ENCODE measurements at regions not wholly inside any gene's neighbourhood (a gene's known extent, or its start where the extent isn't known, plus 50 kb on each side); places are given as distances from the start of the nearest gene placed in this dataset.
"Not testable (repeated sequence)": the region's sequence is repeated elsewhere in the genome, so short reads cannot be mapped to it uniquely, and the experiment has no call there.

DNA sequence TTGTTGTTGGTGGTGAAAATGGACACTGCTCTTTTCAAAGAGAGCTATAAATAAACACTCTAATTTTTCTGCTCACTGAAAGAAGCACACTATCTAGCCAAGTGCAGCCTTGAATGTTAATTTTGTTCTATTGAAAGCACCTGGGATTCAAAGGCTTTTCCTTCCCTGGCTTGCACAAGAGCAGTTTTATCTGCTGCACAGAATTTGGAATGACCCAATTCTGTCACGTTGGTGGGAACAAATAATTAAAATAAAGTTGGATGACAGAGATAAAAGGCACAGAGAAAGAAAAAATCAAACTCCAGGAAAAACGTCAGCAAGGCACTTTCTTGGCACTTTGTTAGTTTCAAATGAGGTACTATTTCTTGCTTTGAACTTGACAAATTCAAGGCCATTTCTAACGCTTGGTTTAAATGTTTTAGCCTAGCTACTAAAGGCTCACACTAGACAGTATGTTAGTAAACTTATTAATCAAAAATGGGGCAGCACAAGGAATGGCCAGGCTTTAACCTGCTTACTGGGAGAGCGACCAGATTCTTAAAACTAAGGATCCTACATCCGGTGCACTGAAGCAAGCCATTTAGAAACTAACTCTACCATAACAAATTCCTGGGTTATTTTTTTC lies 145.5 kb upstream of the ARG1 start:
- no peak for DNase-seq (ENCODE audit: low read depth, low spot score)

DNA sequence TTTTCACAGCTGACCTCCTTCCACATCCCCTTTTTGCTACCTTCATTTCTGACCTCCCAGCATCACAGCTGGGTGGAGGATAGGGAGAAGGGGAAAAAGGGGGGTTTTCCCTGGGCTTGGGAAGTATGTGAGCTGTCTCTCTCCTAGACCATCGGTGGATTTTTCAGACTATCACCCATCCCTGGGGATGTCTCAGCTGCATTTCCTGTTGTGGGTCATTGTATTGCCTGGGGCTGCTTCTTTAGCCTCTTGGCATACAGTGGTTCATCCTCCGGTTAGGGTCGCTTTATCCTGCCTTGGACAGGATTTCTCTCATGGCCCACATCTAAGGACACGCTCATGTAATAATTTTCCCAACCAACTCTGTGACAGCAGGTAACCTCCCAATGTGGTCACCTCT lies 142.5 kb upstream of the ARG1 start:
- no peak for DNase-seq (ENCODE audit: low read depth, low spot score)

DNA sequence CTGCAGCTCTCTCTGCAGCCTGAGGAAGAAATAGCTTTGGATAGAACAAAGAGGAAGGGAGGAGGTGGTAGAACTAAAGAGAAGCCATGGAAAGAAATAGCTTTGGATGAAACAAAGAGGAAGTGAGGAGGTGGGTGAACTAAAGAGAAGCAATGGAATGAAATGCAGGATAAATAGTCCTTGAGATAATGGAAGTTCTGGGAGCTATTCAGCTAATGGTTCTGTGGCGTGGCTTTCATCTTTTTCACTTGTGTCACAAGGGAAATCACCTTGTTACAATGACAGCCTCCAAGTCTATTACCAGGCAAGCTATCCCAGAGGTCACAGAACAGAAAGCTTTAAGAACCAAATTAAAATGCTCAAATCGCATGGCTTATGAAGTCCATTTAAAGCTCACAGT lies 141.3 kb upstream of the ARG1 start:
- no peak for DNase-seq (ENCODE audit: low read depth, low spot score)

DNA sequence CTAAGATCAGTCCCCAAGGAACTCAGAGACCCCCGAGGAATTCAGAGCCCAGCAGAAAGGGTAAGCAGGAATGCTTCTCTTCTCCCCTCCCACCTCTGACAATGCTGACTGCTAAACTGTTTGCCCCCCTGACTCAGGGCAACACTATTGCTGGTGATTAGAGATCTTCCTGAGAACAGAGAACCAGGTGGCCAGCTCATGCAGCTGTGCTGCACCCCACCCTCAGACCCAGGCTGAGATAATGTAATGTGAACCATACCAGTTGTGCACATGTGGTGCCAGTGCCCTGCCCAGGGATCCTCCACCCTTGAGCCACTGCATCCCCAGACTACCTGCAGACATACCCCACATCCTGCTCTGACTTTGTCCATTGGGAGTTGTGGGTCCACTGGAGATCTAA lies 139.1 kb upstream of the ARG1 start:
- no peak for DNase-seq (ENCODE audit: low read depth, low spot score)

DNA sequence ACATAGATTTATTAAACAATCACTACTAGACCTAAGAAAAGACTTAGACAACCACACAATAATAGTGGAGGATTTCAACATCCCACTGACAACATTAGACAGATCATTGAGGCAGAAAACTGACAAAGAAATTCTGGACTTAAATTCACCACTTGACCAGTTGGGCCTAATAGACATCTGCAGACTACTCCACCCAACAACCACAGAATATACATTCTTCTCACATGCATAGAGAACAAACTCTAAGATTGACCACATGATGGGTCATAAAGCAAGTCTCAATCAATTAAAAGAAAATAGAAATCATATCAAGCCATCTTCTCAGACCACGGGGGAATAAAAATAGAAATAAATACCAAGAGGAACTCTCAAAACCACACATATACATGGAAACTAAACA lies 136.7 kb upstream of the ARG1 start:
- DNase-seq (ENCODE audit: low read depth, low spot score): no peak

DNA sequence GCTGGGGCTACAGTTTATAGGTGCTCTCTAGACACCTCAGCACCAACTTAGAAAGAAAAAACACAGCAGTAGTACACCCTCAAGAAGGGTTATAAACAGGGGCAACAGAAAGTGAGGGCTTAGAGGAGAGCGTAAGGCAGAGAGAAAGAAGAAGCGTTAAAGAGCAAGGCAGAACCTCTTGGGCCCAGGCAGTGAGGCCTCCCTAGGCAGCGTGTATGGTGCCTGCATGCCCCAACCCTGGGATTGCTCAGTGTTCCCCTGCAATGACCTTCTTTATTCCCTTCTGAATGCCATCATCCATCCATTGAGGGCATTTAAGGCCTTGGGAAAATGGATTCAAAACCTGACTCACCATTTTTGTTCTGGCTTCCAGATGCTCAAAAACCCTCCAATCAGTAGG lies 130.0 kb upstream of the ARG1 start:
- no peak for DNase-seq (ENCODE audit: low read depth, low spot score)

DNA sequence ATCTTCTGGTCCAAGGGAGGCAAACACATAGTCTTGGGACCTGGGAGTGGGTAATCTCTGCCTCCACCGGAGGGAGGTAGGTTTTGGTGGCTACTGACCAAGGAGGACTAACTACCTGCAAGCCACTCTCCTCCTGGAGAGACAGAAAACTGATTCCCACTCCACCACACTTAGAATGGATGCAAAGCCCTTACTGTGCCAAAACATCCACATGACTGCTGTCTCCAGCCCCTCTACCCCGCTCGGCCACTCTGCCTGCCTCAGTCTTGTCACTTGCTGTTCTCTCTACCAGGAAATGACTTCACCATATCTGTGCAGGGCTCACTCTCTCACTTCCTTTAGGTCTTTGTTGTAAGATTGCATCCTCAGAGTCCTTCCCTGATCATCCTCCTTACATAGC lies 129.5 kb upstream of the ARG1 start:
- DNase-seq (ENCODE audit: low read depth, low spot score): no peak

DNA sequence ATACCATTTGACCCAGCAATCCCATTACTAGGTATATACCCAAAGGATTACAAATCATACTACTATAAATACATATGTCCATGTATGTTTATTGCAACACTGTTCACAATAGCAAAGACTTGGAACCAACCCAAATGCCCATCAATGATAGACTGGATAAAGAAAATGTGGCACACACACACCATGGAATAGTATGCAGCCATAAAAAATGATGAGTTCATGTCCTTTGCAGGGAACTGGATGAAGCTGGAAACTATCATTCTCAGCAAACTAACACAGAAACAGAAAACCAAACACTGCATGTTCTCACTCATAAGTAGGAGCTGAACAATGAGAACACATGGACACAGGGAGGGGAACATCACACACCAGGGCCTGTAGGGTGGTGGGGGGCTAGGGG lies 127.7 kb upstream of the ARG1 start:
- not testable (repeated sequence) for DNase-seq (ENCODE audit: low read depth, low spot score)

DNA sequence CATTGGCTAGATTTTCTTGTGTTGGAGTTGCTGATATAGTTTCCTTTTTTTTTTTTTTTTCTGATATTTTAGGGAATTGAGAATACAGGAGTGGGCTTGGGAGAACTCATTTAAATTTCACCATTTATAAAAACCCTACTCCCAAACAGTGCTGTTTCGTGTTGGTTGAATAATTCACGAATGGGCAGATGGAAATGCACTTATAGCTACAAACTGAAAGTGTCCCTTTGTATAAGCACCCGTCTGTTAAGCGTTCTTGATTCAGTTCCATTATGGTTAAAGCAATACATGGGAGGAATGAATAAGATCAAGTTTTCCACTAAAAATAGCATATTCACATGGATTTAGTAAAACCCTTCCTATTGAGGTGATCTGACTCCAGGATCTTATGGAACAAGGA lies 122.2 kb upstream of the ARG1 start:
- DNase-seq (ENCODE audit: low read depth, low spot score): no peak

DNA sequence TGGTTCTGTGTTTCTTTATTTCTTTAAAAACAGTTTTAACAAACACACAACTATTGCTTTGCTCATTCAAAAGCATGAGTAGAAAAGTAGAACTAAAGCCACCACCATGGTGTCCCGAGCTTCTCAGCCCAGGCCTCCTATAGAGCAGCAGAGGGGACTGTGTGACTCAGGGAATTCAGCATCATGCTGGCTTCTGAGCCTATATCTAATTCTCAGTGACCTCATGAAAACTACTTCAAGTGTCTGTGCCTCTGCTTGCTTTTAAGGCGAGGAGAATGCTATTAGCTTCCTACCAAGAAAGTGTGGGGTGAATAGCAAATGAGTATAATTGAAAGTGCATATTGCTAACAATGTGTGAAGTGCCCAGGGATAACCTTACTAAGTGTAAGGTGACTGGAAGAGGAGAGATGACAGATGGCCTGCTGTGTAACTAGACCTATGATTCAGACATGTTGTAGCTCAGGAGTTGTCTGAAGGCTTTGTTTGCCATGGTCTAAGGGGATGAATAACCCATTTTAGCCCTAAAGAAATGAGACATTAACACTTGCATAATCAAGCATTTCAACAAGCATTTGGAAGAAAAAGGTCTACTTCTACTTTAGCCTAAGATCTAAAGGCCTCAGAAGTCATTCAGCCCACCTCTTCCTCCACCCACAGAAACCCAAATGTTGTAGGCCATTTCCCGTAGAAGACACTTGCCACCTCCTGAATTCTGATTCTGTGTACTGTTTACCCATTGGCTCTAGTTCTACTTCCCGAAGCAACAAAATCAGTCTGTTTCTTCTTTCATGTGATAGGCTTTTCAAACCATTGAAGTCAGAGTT lies 121.5 kb upstream of the ARG1 start:
- peak; percentile 7 for DNase-seq (ENCODE audit: low read depth, low spot score)

DNA sequence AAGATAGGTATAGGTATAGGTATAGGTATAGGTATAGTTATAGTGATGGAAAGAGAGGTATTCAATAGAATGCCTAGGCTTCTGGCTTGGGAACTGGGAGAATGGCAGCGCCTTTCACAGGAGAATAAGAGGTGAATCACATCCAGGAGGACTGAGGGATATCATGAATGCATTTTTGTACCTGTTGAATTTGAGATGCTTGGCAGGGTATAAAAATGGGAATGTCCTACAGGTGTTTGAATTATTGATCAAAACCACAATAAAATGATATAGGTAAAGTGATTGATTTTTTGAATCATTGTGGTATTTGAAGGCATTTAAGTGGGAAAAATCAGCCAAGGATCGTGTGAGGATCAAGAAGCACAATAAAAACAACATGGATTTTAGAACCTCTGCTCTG lies 119.2 kb upstream of the ARG1 start:
- no peak for DNase-seq (ENCODE audit: low read depth, low spot score)

DNA sequence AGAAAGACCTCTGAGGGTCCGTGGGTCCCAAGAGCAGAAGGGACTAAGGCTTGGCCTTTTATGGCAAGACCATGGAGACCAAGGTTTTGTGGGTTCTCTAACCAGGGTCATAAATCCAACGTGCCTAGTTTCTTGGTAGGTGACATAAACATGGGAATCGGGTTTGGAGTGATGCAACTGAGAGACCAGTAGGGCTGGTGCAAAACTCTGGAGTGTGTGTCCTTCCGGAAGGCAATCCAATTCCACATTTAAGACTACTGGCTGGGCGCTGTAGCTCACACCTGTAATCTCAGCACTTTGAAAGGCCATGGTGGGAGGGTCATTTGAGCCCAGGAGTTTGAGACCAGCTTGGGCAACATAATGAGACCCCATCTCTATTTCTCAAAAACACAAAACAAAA lies 116.5 kb upstream of the ARG1 start:
- no peak for DNase-seq (ENCODE audit: low read depth, low spot score)

DNA sequence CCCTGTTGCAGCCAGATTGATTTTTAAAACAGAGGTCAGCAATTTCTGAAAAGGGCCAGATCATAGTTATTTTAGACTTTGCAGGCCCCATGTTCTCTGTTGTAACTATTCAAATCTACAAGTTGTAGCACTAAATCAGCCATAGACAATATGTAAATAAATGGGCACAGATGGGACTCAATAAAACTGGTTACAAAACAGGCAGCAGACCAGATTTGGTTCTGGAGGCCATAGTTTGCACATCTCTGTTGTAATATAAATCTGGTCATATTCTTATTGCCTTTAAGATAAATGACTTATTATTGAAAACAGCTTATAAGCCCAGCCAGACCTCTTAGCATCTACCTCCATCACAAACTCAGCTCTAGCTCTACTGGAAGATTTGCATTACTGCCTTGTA lies 114.0 kb upstream of the ARG1 start:
- DNase-seq (ENCODE audit: low read depth, low spot score): no peak

DNA sequence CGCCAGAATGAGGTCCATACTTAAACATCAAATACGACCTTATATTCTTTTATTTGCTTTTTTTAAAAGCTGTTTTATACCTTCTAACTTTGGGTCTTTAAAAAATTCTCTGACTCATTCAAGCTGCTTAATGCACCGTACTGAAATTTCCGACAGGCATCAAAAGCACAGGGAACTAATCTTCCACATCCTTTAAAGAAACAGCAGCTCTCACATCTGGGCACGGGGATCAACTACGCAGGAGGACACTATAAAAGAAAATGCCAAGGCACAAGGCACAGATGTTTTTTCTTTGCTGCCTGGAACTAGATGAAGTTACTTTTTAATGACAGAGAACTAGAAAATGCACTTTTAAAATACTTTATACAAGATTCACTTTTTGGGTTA lies 112.4 kb upstream of the ARG1 start:
- peak; percentile 30 for DNase-seq (ENCODE audit: low read depth, low spot score)

DNA sequence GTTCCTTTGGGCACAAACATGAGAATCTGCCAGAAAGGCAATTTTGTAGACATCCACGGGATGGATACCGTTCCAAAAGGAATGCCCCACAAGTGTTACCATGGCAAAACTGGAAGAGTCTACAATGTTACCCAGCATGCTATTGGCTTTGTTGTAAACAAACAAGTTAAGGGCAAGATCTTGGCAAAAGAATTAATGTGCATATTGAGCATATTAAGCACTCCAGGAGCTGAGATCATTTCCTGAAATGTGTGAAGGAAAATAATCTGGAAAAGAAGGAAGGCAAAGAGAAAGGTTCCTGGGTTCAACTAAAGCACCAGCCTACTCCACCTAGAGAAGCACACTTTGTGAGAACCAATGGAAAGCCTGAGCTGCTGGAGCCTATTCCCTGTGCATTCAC lies 103.9 kb upstream of the ARG1 start:
- no peak for DNase-seq (ENCODE audit: low read depth, low spot score)

DNA sequence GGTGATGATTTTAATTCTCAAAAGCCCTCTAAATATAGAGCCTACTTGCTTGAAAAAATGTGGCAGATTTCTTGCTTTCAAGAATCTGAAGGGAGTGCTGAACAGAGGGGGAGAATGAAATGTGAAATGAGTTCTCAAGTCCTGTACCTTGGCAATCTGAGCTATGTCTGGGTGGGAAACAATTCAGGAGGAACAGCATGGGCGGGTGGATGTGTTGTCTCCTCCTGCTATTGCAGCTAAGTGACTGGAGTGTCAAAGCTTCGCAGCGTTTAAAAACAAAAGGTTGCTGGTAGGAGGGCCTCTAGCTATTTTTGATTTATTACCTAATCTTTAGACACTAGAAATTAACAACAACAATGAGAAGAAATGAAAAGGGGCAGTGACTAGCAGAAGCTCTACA lies 102.5 kb upstream of the ARG1 start:
- DNase-seq (ENCODE audit: low read depth, low spot score): no peak

DNA sequence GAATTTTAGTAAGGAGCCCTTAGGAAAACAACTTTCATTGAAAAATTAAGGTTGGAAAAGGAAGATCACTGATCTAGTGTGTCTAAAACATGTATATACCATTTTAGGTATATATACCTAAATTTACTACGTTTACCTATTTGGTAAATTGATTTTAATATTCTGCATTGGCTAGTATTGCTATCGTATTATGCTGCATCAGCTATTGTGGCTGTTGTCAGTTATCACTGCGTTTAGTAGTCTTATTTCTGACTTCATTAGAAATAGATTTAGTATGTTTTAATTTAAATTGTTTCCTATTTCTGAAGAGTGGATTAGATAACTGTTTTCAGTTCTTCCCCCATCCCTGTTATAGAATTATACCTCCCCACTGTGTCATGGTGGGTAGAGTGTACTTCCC lies 101.7 kb upstream of the ARG1 start:
- DNase-seq (ENCODE audit: low read depth, low spot score): no peak

DNA sequence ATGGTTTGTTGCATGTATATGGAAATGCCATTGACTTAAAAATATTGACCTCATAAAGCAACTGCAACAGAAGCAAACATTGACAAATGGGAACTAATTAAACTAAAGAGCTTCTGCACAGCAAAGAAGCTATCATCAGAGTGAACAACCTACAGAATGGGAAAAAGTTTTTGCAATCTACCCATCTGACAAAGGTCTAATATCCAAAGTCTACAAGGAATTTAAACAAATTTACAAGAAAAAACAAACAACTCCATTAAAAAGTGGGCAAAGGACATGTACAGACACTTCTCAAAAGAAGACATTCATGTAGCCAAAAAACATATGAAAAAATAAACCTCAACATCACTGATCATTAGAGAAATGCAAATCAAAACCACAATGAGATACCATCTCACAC lies 99.7 kb upstream of the ARG1 start:
- not testable (repeated sequence) for DNase-seq (ENCODE audit: low read depth, low spot score)

DNA sequence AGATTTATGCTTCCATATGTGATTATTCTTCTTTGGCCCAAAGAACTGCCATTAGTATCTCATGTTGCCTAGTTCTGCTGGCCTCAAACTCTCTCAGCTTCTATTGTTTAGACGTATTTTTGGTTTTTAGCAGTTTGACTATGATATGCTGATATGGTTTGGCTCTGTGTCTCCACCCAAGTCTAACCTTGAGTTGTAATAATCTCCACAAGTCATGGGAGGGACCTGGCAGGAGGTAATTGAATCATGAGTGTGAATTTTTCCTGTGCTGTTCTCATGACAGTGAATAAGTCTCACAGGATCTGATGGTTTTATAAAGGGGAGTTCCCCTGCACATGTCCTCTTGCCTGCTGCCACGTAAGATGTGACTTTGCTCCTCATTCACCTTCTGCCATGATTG lies 96.7 kb upstream of the ARG1 start:
- DNase-seq (ENCODE audit: low read depth, low spot score): no peak

DNA sequence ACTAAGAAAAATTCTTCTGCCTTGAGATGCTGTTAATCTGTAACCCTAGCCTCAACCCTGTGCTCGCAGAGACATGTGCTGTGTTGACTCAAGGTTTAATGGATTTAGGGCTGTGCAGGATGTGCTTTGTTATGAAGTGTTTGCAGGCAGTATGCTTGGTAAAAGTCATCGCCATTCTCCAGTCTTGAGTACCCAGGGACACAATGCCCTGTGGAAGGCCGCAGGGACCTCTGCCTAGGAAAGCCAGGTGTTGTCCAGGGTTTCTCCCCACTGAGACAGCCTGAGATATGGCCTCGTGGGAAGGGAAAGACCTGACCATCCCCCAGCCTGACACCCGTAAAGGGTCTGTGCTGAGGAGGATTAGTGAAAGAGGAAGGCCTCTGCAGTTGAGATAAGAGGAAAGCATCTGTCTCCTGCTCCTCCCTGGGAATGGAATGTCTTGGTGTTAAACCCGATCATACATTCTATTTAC lies 94.2 kb upstream of the ARG1 start:
- not testable (repeated sequence) for DNase-seq (ENCODE audit: low read depth, low spot score)

DNA sequence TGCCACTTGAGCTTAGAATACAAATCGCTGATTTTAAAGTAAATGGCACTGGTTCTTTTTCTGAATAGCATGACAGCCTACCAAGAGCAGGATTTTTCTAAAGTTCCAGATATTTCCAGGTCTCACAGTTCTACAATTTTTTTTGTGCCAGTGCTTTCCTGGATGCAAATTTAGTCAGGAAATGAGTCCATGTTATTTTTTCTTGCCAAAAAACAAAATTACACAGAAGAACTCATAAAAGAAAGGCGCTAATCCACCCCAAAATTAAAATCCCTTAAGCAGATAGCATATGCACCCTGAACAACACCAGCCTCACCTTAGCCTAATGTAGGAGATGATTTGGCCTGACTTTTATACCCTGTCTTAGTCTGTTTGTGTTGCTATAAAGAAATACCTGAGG lies 86.4 kb upstream of the ARG1 start:
- DNase-seq (ENCODE audit: low read depth, low spot score): no peak

DNA sequence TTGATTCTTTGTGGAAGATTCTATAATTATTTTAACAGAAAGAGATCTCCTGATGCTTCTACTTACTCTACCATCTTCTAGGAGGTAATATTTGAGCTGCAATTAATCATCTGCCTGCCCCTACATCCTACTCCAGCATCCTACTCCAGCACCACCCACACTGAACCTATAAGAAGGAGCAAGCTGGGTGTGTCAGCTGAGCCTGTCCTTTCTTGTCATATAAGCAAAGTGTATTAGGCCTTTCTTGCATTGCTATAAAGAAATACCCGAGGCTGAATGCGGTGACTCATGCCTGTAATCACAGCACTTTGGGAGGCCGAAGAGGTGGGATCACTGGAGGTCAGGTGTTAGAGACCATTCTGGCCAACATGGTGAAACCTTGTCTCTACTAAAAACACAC lies 84.2 kb upstream of the ARG1 start:
- no peak for DNase-seq (ENCODE audit: low read depth, low spot score)

DNA sequence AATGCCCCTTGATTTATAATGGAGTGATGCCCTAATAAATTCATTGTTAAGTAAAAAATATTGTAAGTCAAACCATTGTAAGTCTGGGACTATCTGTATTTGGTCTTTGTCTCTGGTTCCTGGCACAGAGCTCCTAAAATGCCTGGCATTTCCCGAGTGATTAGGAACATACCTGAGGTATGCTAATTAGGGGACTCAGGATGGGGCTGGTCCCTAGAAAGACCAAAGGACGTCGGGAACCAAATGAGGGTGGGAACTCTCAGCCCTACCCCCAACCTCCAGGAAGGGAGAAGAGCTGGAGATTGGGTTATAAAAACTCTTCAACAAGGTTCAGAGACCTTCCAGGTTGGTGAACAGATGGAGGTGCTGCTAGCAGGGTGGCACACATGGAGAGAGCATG lies 82.6 kb upstream of the ARG1 start:
- DNase-seq (ENCODE audit: low read depth, low spot score): no peak

Data from astrocyte of the hippocampus (primary cell).